ENCODE measurements at regions not wholly inside any gene's neighbourhood (a gene's known extent, or its start where the extent isn't known, plus 50 kb on each side); places are given as distances from the start of the nearest gene placed in this dataset.
A peak's percentile ranks its signal among the peaks of the same experiment; 100 is the strongest.

DNA sequence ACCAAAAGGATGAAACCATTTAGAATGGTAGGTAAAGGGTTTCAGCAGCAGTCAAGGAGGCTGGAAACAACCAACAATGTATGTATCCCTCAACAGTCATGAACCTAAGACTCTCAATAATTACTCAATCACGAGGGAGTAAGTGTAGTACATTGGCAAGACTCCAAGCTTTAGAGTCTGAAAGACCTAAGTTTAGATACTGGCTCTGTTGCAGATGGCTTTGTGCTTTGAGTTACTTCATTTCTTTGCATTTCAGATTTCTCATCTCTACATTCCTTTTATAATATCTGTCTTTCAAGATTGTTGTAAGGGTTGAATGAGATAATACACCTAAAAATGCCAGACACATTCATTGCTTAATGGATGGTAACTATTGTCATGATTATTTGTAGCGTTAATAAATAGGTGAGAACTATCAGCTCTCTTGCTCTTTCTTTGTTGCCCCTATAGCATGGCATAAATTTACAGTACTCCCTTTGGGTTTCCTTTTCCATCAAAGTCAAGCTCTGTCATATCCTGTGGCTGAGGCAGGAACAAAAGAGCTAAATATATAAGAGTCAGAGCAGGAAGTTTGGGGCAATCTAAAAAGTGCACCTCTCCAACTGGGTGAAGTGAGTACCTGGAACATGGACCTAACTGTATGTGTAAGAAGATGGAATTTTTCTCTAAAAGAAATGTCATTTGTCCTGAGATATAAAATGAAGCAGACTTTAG lies 228.2 kb upstream of the ZC3H12C start:
- TF ChIP-seq EZH2 (IDR thresholded peaks at IDR 0.05; ENCODE audit: low read depth) = no peak
- TF ChIP-seq, protein P1, sequence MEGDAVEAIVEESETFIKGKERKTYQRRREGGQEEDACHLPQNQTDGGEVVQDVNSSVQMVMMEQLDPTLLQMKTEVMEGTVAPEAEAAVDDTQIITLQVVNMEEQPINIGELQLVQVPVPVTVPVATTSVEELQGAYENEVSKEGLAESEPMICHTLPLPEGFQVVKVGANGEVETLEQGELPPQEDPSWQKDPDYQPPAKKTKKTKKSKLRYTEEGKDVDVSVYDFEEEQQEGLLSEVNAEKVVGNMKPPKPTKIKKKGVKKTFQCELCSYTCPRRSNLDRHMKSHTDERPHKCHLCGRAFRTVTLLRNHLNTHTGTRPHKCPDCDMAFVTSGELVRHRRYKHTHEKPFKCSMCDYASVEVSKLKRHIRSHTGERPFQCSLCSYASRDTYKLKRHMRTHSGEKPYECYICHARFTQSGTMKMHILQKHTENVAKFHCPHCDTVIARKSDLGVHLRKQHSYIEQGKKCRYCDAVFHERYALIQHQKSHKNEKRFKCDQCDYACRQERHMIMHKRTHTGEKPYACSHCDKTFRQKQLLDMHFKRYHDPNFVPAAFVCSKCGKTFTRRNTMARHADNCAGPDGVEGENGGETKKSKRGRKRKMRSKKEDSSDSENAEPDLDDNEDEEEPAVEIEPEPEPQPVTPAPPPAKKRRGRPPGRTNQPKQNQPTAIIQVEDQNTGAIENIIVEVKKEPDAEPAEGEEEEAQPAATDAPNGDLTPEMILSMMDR (conservative IDR thresholded peaks at IDR 0.05) = no peak
- Histone ChIP-seq H3K9me2 (ENCODE audit: insufficient read depth) (no peaks in the 10 kb centered on the region), H3K79me2 (ENCODE audit: low read depth) (no peaks in the 10 kb centered on the region), H3K27me3 (ENCODE audit: insufficient read depth, low read depth) (no peaks in the 10 kb centered on the region), H3F3A (ENCODE audit: insufficient read depth, low read depth) (no peaks in the 10 kb centered on the region), H3K9me3 (ENCODE audit: insufficient read depth, low read depth) (no peaks in the 10 kb centered on the region), H2AFZ (no peak overlapping the region), H3K4me3 (no peak overlapping the region), H3K36me3 (ENCODE audit: low read depth) (no peaks in the 10 kb centered on the region), H3K27ac (no peak overlapping the region), H4K20me1 (ENCODE audit: insufficient read depth) (no peaks in the 10 kb centered on the region), H3K4me2 (no peak overlapping the region), H3K4me1 (replicated peaks; ENCODE audit: insufficient read depth) (no peaks in the 10 kb centered on the region)
- ChIA-PET POLR2A (ENCODE audit: unreplicated experiment) (no interaction called here), CTCF (interaction anchor here (0.5 kb wide), 1 partner anchor 228 kb away, joined by 5 read pairs; the partner anchor contains the start of gene ZC3H12C)
- intact Hi-C loops (cut with micrococcal nuclease; ENCODE audit: unreplicated experiment) = no loop called here
- no peak for DNase-seq
- no TSS peak for BruUV-seq (replicated peaks)

- no TSS peak for BruUV-seq (replicated peaks)
- no peak for TF ChIP-seq EZH2 (IDR thresholded peaks at IDR 0.05; ENCODE audit: low read depth)
- TF ChIP-seq, protein P1 (conservative IDR thresholded peaks at IDR 0.05) = peak; percentile 27; the same call in 1 of the 2 replicates
- H3F3A ChIP-seq (ENCODE audit: insufficient read depth, low read depth) = no peaks in the 10 kb centered on the region
- H3K9me2 ChIP-seq (ENCODE audit: insufficient read depth) = no peaks in the 10 kb centered on the region
- H3K4me1 ChIP-seq (replicated peaks; ENCODE audit: insufficient read depth) = no peaks in the 10 kb centered on the region
- POLR2A ChIA-PET (ENCODE audit: unreplicated experiment) = no interaction called here
- H4K20me1 ChIP-seq (ENCODE audit: insufficient read depth) = no peaks in the 10 kb centered on the region
- H3K27ac ChIP-seq = no peak overlapping the region
- H3K36me3 ChIP-seq (ENCODE audit: low read depth) = no peaks in the 10 kb centered on the region
- no peak overlapping the region for H3K4me2 ChIP-seq
- H3K9me3 ChIP-seq (ENCODE audit: insufficient read depth, low read depth) = no peaks in the 10 kb centered on the region
- H3K4me3 ChIP-seq = no peak overlapping the region
- H3K27me3 ChIP-seq (ENCODE audit: insufficient read depth, low read depth) = no peaks in the 10 kb centered on the region
- intact Hi-C loops (cut with micrococcal nuclease; ENCODE audit: unreplicated experiment) = no loop called here
- no peaks in the 10 kb centered on the region for H3K79me2 ChIP-seq (ENCODE audit: low read depth)
- CTCF ChIA-PET = interaction anchor here (0.5 kb wide), 1 partner anchor 227 kb away, joined by 5 read pairs; the partner anchor contains the start of gene ZC3H12C
- no peak for DNase-seq
- H2AFZ ChIP-seq = no peak overlapping the region
Observed at GRCh38 chr11:109865548-109866186, 227.5 kb upstream of the ZC3H12C start.

- no peak for TF ChIP-seq EZH2 (IDR thresholded peaks at IDR 0.05; ENCODE audit: low read depth)
- TF ChIP-seq, protein P1 (conservative IDR thresholded peaks at IDR 0.05) = no peak
- CTCF ChIA-PET = no interaction called here
- H3K4me3 ChIP-seq = no peak overlapping the region
Observed at GRCh38 chr11:109867784-109868183, 225.4 kb upstream of the ZC3H12C start.

More at GRCh38 chr11:109867784-109868183, 225.4 kb upstream of the ZC3H12C start:
- POLR2A ChIA-PET (ENCODE audit: unreplicated experiment) = no interaction called here
- Histone ChIP-seq H3K9me2 (ENCODE audit: insufficient read depth) (no peaks in the 10 kb centered on the region; the same call in 1 of the 2 replicates), H3K27me3 (ENCODE audit: insufficient read depth, low read depth) (no peaks in the 10 kb centered on the region), H3K4me2 (no peak overlapping the region), H2AFZ (no peak overlapping the region), H3K36me3 (ENCODE audit: low read depth) (no peaks in the 10 kb centered on the region), H3K4me1 (replicated peaks; ENCODE audit: insufficient read depth) (no peaks in the 10 kb centered on the region), H3K27ac (no peak overlapping the region), H4K20me1 (ENCODE audit: insufficient read depth) (no peaks in the 10 kb centered on the region), H3K79me2 (ENCODE audit: low read depth) (no peaks in the 10 kb centered on the region), H3F3A (ENCODE audit: insufficient read depth, low read depth) (no peaks in the 10 kb centered on the region), H3K9me3 (ENCODE audit: insufficient read depth, low read depth) (no peaks in the 10 kb centered on the region)
- no TSS peak for BruUV-seq (replicated peaks)
- intact Hi-C loops (cut with micrococcal nuclease; ENCODE audit: unreplicated experiment) = no loop called here
- DNase-seq = no peak

All from PC-9 (cell line).